ENCODE measurements at regions not wholly inside any gene's neighbourhood (a gene's known extent, or its start where the extent isn't known, plus 50 kb on each side); places are given as distances from the start of the nearest gene placed in this dataset.
"Not testable (repeated sequence)": the region's sequence is repeated elsewhere in the genome, so short reads cannot be mapped to it uniquely, and the experiment has no call there.

GRCh38 chr2:235432741-235433520 is 60.9 kb upstream of the AGAP1 start:
- TF ChIP-seq CTCF (IDR thresholded peaks at IDR 0.05; ENCODE audit: extremely low read depth, low read depth, low read length) = no peak
- DNase-seq (ENCODE audit: insufficient read length, low spot score, missing footprints) = peak; percentile 65
- H3K27me3 ChIP-seq (ENCODE audit: insufficient read depth, low read length) = peaks cover 4% of the 10 kb centered on the region
- H4K20me1 ChIP-seq (ENCODE audit: insufficient read depth, low read length) = no peaks in the 10 kb centered on the region
- no peak overlapping the region for H3K4me3 ChIP-seq (ENCODE audit: insufficient read depth, low read length)
- H3K4me1 ChIP-seq (ENCODE audit: insufficient read depth, low read length) = peaks cover 11% of the 10 kb centered on the region
- H3K36me3 ChIP-seq (ENCODE audit: insufficient read depth, low read length) = no peaks in the 10 kb centered on the region
- peak overlapping the region; percentile 59 for H3K4me2 ChIP-seq (ENCODE audit: insufficient read depth, low read length)
- peak overlapping the region; percentile 85 for H2AFZ ChIP-seq (ENCODE audit: low read length)
- no peak overlapping the region for H3K27ac ChIP-seq (ENCODE audit: low read depth, low read length)
- no peaks in the 10 kb centered on the region for H3K79me2 ChIP-seq (ENCODE audit: insufficient read depth, low read length)
- no peaks in the 10 kb centered on the region for H3K9me3 ChIP-seq (ENCODE audit: low read depth, low read length)

GRCh38 chr2:235433860-235434259 is 60.0 kb upstream of the AGAP1 start:
- no peak for TF ChIP-seq CTCF (IDR thresholded peaks at IDR 0.05; ENCODE audit: extremely low read depth, low read depth, low read length)
- Histone ChIP-seq H3K4me3 (ENCODE audit: insufficient read depth, low read length) (no peak overlapping the region), H3K9me3 (ENCODE audit: low read depth, low read length) (no peaks in the 10 kb centered on the region), H3K79me2 (ENCODE audit: insufficient read depth, low read length) (no peaks in the 10 kb centered on the region), H3K27ac (ENCODE audit: low read depth, low read length) (no peak overlapping the region), H3K27me3 (ENCODE audit: insufficient read depth, low read length) (peaks cover 4% of the 10 kb centered on the region), H2AFZ (ENCODE audit: low read length) (peak overlapping the region; percentile 85), H3K4me1 (ENCODE audit: insufficient read depth, low read length) (peaks cover 11% of the 10 kb centered on the region), H4K20me1 (ENCODE audit: insufficient read depth, low read length) (no peaks in the 10 kb centered on the region), H3K4me2 (ENCODE audit: insufficient read depth, low read length) (peak overlapping the region; percentile 59), H3K36me3 (ENCODE audit: insufficient read depth, low read length) (no peaks in the 10 kb centered on the region)
- no peak for DNase-seq (ENCODE audit: insufficient read length, low spot score, missing footprints)

- Histone ChIP-seq H3K79me2 (ENCODE audit: insufficient read depth, low read length) (no peaks in the 10 kb centered on the region), H3K27ac (ENCODE audit: low read depth, low read length) (no peak overlapping the region), H3K4me2 (ENCODE audit: insufficient read depth, low read length) (no peak overlapping the region), H3K4me1 (ENCODE audit: insufficient read depth, low read length) (no peaks in the 10 kb centered on the region), H3K9me3 (ENCODE audit: low read depth, low read length) (no peaks in the 10 kb centered on the region), H3K36me3 (ENCODE audit: insufficient read depth, low read length) (no peaks in the 10 kb centered on the region), H4K20me1 (ENCODE audit: insufficient read depth, low read length) (no peaks in the 10 kb centered on the region), H2AFZ (ENCODE audit: low read length) (no peak overlapping the region), H3K27me3 (ENCODE audit: insufficient read depth, low read length) (peaks cover 11% of the 10 kb centered on the region), H3K4me3 (ENCODE audit: insufficient read depth, low read length) (no peak overlapping the region)
- DNase-seq (ENCODE audit: insufficient read length, low spot score, missing footprints) = no peak
- TF ChIP-seq CTCF (IDR thresholded peaks at IDR 0.05; ENCODE audit: extremely low read depth, low read depth, low read length) = no peak
Observed at GRCh38 chr2:235439959-235440662, 53.7 kb upstream of the AGAP1 start.

GRCh38 chr2:235443580-235443979 is 50.3 kb upstream of the AGAP1 start:
- H3K4me2 ChIP-seq (ENCODE audit: insufficient read depth, low read length); DNase-seq (ENCODE audit: insufficient read length, low spot score, missing footprints); H3K27ac ChIP-seq (ENCODE audit: low read depth, low read length); H3K79me2 ChIP-seq (ENCODE audit: insufficient read depth, low read length); H3K4me1 ChIP-seq (ENCODE audit: insufficient read depth, low read length); H3K36me3 ChIP-seq (ENCODE audit: insufficient read depth, low read length); H3K4me3 ChIP-seq (ENCODE audit: insufficient read depth, low read length); H3K9me3 ChIP-seq (ENCODE audit: low read depth, low read length); H4K20me1 ChIP-seq (ENCODE audit: insufficient read depth, low read length); H2AFZ ChIP-seq (ENCODE audit: low read length): not testable (repeated sequence)
- peaks cover 11% of the 10 kb centered on the region for H3K27me3 ChIP-seq (ENCODE audit: insufficient read depth, low read length)
